Loucy (cell line): ENCODE measurements at regions not wholly inside any gene's neighbourhood (a gene's known extent, or its start where the extent isn't known, plus 50 kb on each side); places are given as distances from the start of the nearest gene placed in this dataset.

Source experiments
- H2AFZ ChIP-seq: fragments of 200-600 bp; sonication (generic); 2 replicates; pipeline ENCODE4 v1.6.0; 2016; ENCODE audit warnings: antibody characterized with exemption, mild to moderate bottlenecking, low read length, moderate library complexity
- H3F3A ChIP-seq: fragments of 200-600 bp; 2 replicates; pipeline ENCODE4 v1.6.0; 2016; ENCODE audit warnings: antibody characterized with exemption, low read depth, mild to moderate bottlenecking
- H3K27me3 ChIP-seq: fragments of 200-600 bp; sonication (generic); 2 replicates; pipeline ENCODE4 v1.6.1; 2014; ENCODE audit warnings: low read length, mild to moderate bottlenecking; ENCODE audit not compliant: insufficient read depth, poor library complexity, severe bottlenecking
- H3K36me3 ChIP-seq: fragments of 200-600 bp; sonication (generic); 2 replicates; pipeline ENCODE4 v1.6.1; 2016; ENCODE audit warnings: low read length; ENCODE audit not compliant: insufficient read depth
- H3K4me1 ChIP-seq: fragments of 200-600 bp; sonication (generic); 2 replicates; pipeline ENCODE4 v1.5.1; 2014; ENCODE audit warnings: low read length, mild to moderate bottlenecking; ENCODE audit not compliant: insufficient read depth, poor library complexity, severe bottlenecking
- H3K4me2 ChIP-seq: fragments of 200-600 bp; sonication (generic); 2 replicates; pipeline ENCODE4 v1.6.0; 2014; ENCODE audit warnings: antibody characterized with exemption, low read length, low read depth, mild to moderate bottlenecking; ENCODE audit not compliant: poor library complexity, severe bottlenecking
- H3K4me3 ChIP-seq: fragments of 200-600 bp; sonication (generic); 2 replicates; pipeline ENCODE4 v1.5.1; 2014; ENCODE audit warnings: low read length, mild to moderate bottlenecking, mixed read lengths; ENCODE audit not compliant: poor library complexity, severe bottlenecking
- H3K79me2 ChIP-seq: fragments of 200-600 bp; sonication (generic); 2 replicates; pipeline ENCODE4 v1.6.1; 2014; ENCODE audit warnings: low read length; ENCODE audit not compliant: insufficient read depth
- H3K9ac ChIP-seq: fragments of 200-600 bp; sonication (generic); 2 replicates; pipeline ENCODE4 v1.6.0; 2014; ENCODE audit warnings: mild to moderate bottlenecking, low read depth, low read length, moderate library complexity; ENCODE audit not compliant: poor library complexity, severe bottlenecking
- H3K9me2 ChIP-seq: fragments of 200-600 bp; sonication (generic); replicated peaks from 2 replicates; pipeline ENCODE4 v1.6.1; 2016; ENCODE audit warnings: low read depth, low read length, mixed read lengths
- H3K9me3 ChIP-seq: fragments of 200-600 bp; sonication (generic); 2 replicates; pipeline ENCODE4 v1.6.1; 2014; ENCODE audit warnings: mild to moderate bottlenecking, antibody characterized with exemption, low read length, low read depth; ENCODE audit not compliant: insufficient read depth
- H4K20me1 ChIP-seq: fragments of 200-600 bp; sonication (generic); 2 replicates; pipeline ENCODE4 v1.6.0; 2014; ENCODE audit warnings: antibody characterized with exemption, low read length, mild to moderate bottlenecking; ENCODE audit not compliant: insufficient read depth, poor library complexity, severe bottlenecking
- CTCF ChIP-seq: fragments of 200-600 bp; sonication (generic); conservative IDR thresholded peaks from 2 replicates; pipeline ENCODE4 v1.5.1; 2014; ENCODE audit warnings: mild to moderate bottlenecking, antibody characterized with exemption, low read length
- EZH2phosphoT487 ChIP-seq: fragments of 200-600 bp; IDR thresholded peaks from 2 replicates; pipeline ENCODE4 v1.6.1; 2018; ENCODE audit warnings: antibody characterized with exemption, mild to moderate bottlenecking, moderate library complexity, borderline replicate concordance

GRCh38 chr2:888211-888801 lies 62.3 kb upstream of the SNTG2 start:
- Histone ChIP-seq H3K9me3 (no peaks in the 10 kb centered on the region), H4K20me1 (no peaks in the 10 kb centered on the region), H3K79me2 (no peaks in the 10 kb centered on the region), H3K4me1 (no peaks in the 10 kb centered on the region), H3K9me2 (no peaks in the 10 kb centered on the region), H2AFZ (no peak overlapping the region), H3K27me3 (no peaks in the 10 kb centered on the region), H3K36me3 (no peaks in the 10 kb centered on the region), H3F3A (no peaks in the 10 kb centered on the region), H3K4me2 (no peak overlapping the region), H3K9ac (no peak overlapping the region), H3K4me3 (no peak overlapping the region)
- TF ChIP-seq EZH2phosphoT487 (no peak), CTCF (no peak)

DNA sequence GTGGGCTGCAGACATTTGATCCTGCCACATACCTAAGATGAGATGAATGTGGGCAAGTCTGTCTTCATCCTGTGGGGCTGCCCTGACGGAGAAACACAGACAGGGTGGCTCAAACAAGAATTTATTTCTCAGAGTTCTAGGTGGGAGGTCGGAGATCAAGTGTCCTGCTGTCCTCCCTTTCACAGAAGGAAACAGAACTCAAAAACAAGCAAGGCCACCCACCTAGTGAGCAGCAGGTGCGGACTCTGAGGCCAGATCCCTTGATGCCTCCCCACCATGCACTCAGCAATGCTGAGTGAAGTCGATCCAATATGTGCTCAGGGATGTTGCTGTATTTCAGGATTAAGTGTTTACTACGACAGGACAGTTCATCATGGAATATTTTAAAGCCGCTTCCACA lies 63.0 kb upstream of the SNTG2 start:
- Histone ChIP-seq H2AFZ (no peak overlapping the region), H3K36me3 (no peaks in the 10 kb centered on the region), H3K9me3 (no peaks in the 10 kb centered on the region), H3K4me1 (no peaks in the 10 kb centered on the region), H4K20me1 (no peaks in the 10 kb centered on the region), H3F3A (no peaks in the 10 kb centered on the region), H3K9me2 (no peaks in the 10 kb centered on the region), H3K4me3 (no peak overlapping the region), H3K27me3 (no peaks in the 10 kb centered on the region), H3K79me2 (no peaks in the 10 kb centered on the region), H3K4me2 (no peak overlapping the region), H3K9ac (no peak overlapping the region)
- no peak for TF ChIP-seq EZH2phosphoT487
- no peak for TF ChIP-seq CTCF

DNA sequence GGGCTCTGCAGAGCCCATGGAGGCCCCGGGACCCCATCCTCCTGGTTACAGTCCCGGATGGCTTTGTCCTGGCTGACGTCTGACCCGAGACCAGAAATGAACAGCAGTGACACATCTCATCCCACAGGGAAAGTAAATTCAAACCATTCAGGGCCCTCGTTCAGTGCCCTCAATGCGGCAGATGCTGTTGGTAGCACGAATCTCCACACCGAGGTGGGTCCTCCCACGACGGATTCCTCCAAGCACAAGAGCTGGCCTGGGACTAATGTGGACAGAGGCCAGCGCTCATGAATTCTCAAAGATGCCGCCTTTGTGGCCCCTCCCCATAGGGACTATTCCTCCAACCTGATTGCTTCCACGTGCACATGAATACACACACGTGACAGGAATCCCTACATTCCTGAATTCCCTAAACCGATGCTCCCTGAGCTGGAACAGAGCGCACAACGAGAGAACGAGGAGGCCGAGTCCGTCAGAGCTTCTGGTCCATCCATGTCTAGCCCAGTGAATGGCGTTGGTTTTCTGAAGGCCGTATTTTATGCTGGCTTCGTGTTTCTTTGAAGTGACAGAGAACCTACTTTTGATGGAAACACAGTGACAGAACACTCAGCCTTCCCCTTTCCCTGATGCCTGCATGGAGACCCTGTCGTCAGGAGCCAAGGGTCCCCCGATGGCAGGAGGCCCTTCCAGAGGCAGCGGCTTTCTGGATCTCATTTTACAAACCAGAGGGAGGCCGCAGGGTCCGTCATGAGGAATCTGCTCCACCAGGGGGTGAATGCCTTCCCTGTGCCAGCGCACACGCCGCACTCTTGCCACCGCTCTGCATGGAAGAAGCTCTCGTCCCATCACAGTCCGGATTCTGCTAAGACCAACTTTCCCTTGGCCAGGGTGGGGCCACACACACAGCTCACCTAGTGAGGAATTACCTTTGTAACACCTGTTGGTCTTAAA lies 64.3 kb upstream of the SNTG2 start:
- TF ChIP-seq CTCF (no peak), EZH2phosphoT487 (no peak)
- no peak overlapping the region for H3K4me3 ChIP-seq
- no peaks in the 10 kb centered on the region for H3K9me3 ChIP-seq
- H3K4me1 ChIP-seq: no peaks in the 10 kb centered on the region
- no peak overlapping the region for H3K9ac ChIP-seq
- no peaks in the 10 kb centered on the region for H3K36me3 ChIP-seq
- H2AFZ ChIP-seq: no peak overlapping the region
- no peaks in the 10 kb centered on the region for H3K9me2 ChIP-seq
- H3K79me2 ChIP-seq: no peaks in the 10 kb centered on the region
- no peaks in the 10 kb centered on the region for H4K20me1 ChIP-seq
- H3K4me2 ChIP-seq: no peak overlapping the region
- H3K27me3 ChIP-seq: no peaks in the 10 kb centered on the region
- no peaks in the 10 kb centered on the region for H3F3A ChIP-seq
